Glomerular visceral epithelial cell (primary cell): ENCODE measurements at regions not wholly inside any gene's neighbourhood (a gene's known extent, or its start where the extent isn't known, plus 50 kb on each side); places are given as distances from the start of the nearest gene placed in this dataset.
A peak's percentile ranks its signal among the peaks of the same experiment; 100 is the strongest.
"Not testable (repeated sequence)": the region's sequence is repeated elsewhere in the genome, so short reads cannot be mapped to it uniquely, and the experiment has no call there.

Experiments
- DNase-seq: peaks from one replicate; pipeline ENCODE4 v3.0.0-alpha.2; 2016; ENCODE audit errors: extremely low spot score

- DNase-seq = not testable (repeated sequence)
These were observed 218.7 kb upstream of the RASA1 start for GRCh38 chr5:87049012-87049411.

DNA sequence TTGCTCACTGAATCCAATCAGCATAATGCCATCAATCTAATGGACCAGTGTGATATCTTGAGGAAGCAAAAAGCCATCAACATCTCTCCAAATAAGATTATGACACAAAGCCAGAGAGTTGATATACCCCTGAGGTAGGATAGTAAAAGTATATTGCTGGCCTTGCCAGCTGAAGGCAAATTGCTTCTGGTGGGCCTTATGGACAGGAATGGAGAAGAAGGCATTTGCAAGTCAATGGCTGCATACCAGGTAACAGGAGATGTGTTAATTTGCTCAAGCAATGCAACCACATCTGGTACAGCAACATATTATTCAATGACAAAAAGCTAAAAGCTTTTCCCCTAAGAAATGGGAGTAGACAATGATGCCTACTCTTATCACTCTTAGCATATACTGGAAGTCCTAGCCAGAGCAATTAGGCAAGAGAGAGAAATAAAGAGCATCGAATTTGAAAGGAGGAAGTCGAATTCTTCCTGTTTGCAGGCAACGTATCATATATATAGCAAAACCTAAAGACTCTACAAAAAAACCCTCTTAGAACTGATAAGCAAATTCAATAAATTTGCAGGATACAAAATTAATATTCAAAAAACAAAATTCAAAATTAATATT lies 216.1 kb upstream of the RASA1 start:
- DNase-seq = no peak

GRCh38 chr5:87053146-87053545 lies 214.5 kb upstream of the RASA1 start:
- DNase-seq = no peak

GRCh38 chr5:87054821-87055220 lies 212.9 kb upstream of the RASA1 start:
- DNase-seq = no peak

- DNase-seq = no peak
These were observed 206.6 kb upstream of the RASA1 start for GRCh38 chr5:87061046-87061445.

DNA sequence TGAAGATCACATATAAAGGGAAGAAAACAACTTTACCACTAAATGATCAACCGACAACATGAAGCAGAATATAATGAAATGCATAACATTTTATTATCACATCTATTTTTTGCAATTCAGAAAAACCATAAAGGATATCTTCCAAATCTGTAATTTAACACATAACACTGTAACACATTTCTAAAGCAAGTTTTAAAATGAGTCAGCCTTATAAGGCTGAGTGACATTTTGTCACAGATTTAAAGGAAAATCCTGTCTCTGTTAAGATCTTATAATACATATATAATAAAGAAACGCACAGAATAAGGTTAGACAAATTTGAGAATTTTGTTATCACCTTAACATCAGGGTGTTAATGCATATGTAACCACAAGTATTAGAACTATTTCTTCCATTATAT lies 198.4 kb upstream of the RASA1 start:
- no peak for DNase-seq

GRCh38 chr5:87069974-87070608 lies 197.6 kb upstream of the RASA1 start:
- DNase-seq = peak; percentile 80

GRCh38 chr5:87074072-87074471 lies 193.6 kb upstream of the RASA1 start:
- no peak for DNase-seq

DNA sequence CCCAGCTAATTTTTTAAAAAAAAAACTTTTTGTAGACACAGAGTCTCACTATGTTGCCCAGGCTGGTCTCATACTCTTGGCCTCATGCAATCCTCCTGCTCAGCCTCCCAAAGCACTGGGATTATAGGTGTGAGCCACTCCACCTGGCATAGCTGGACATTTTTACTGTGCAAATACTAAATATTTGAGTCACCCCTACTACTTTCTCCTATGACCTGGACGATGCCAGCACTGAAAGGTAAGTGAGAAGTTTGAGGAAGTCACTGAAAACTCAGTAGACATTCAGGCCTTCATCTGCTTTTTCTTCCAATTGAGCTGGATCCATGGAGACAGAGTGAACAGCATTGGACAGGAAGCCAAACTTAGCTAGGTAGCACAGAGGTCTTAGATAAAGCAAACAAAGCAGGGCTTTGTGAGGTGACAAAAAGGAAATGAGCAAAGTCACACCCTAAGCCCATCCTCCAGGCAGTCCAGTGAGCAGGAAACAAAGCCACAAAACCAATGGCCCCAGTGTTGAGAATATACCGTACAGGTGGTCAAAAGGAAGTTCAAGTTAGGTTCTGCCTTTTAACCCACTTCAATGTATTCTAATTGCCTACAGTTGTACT lies 192.6 kb upstream of the RASA1 start:
- DNase-seq = peak; percentile 7

- DNase-seq = no peak
These were observed 191.3 kb upstream of the RASA1 start for GRCh38 chr5:87076411-87076810.

GRCh38 chr5:87076931-87077330 lies 190.8 kb upstream of the RASA1 start:
- DNase-seq = peak; percentile 11

- DNase-seq = no peak
These were observed 188.5 kb upstream of the RASA1 start for GRCh38 chr5:87079219-87079618.

DNA sequence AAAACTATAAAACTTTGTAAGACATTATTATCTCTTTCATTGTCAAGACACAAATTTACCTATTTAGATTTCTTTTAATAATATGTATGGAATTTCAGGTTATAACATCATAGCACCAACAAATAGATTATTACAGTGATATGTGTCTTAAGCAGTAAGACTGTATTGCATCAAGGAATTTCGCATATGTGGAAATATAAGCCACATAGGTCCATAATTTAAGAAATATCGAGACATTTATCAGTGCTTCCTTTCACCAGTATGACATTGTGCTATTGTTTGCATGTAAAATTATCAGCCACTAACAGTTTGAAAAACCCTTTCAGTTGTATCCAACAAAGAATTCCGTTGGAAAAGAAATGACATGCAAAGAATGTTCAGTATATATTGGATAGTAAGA lies 186.7 kb upstream of the RASA1 start:
- DNase-seq = no peak

DNA sequence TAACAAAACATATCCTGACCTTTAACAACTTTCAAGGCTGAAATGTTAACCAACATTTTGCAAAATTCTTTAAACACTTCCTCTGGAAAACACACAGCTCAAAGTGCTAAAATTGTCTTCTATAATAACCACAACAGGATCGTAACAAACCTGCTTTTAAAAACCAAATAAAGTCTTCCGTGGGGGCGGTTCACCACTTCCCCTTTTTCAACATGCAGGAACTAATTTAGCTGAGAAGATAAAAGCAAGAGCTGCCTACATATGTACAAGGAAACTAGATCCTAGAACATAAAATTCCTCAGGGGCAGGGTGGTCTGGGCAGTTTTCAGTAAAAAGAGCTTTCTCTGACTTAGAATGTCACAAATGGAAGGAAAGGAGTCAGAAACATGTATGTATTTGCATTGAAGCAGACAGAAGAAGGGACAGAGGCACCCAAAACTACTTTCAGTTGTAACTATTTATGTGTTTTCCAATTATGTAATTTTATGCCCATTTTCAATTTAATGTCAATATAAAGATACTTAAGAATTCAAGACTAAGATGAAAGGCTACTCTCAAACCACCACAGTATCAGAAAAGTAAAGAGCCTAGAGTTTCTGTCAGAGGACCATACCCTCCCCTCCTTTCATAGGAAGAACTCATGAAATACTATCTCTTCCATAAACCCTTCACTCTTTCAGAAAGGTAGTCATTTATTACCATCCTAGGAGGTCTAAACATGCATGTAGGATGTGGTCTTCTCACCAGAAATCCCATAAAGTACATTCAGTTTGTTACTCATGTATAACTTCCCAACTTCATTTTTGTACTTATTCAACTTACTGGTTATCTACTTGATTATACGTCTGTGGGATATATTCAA lies 185.9 kb upstream of the RASA1 start:
- no peak for DNase-seq

- no peak for DNase-seq
These were observed 173.3 kb upstream of the RASA1 start for GRCh38 chr5:87094347-87094746.

DNA sequence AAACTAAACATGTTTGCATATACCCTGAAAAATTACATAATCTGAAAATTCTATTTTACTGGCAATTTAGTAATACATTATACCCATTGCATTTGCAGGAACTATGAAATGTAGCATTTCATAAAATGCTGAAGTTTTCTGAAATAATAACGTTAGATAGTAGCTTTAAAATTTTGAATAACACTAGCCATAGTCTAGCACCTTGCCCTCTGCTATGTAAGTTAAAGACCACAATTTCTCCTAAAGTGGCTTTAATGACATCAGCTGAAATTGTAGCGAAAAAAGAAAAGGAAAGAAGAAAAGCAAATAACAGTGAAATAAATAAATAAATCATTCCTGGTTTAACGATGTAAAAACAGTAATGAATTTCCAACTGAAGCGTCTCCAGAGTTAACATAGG lies 172.8 kb upstream of the RASA1 start:
- no peak for DNase-seq

DNA sequence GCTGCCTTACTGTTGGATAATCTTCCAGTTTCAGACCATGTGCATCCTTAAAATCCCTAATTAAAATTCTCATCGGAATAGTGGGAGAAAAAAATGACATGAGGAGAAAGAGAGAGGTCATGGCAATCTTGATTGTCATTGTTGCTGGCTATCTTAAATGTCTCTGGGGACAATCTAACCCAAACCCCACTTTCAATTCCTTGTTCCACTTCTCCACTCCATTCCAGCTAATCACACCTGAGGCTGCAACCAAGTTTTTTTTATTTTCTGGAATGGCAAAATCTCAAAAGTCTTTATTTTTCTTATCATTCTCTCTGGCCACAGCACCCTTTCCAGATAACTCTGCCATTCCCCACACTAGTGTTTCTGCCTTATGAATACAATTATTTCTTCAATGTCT lies 171.9 kb upstream of the RASA1 start:
- no peak for DNase-seq

DNA sequence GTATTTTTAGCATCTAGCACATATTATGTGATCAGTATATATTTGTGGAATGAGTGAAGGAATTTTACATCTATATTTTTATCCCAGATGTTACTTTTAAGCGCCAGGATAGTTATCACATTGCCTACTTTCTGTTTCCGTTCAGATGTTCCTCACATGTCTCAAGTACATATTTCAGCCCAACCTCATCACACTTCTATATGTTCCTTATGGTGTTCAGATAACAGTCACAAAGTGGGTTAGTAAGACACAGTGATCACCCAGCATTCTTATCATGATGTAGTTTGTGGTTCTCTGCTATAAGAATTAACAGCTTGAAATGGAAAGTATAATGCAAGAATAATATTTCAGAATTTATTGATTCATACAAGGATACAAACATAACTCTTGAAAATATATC lies 170.0 kb upstream of the RASA1 start:
- no peak for DNase-seq

- no peak for DNase-seq
These were observed 168.3 kb upstream of the RASA1 start for GRCh38 chr5:87099291-87099839.

GRCh38 chr5:87099968-87100367 lies 167.7 kb upstream of the RASA1 start:
- no peak for DNase-seq

GRCh38 chr5:87101321-87101720 lies 166.4 kb upstream of the RASA1 start:
- no peak for DNase-seq

GRCh38 chr5:87102841-87103240 lies 164.8 kb upstream of the RASA1 start:
- no peak for DNase-seq
